Esophagus muscularis mucosa (tissue), 4 donors: ENCODE measurements at regions not wholly inside any gene's neighbourhood (a gene's known extent, or its start where the extent isn't known, plus 50 kb on each side); places are given as distances from the start of the nearest gene placed in this dataset.

Source experiments
- CTCF ChIP-seq, 3 experiments: fragments of 200-600 bp in 2 of 3; fragments of 450-650 bp in 1 of 3; sonication (generic) in 2 of 3; IDR thresholded peaks; one replicate each; pipeline ENCODE4 v1.5.1; 2017 to 2019; ENCODE audit warnings: antibody characterized with exemption in 3 of 3, mild to moderate bottlenecking in 2 of 3, moderate library complexity in 1 of 3
- EP300 ChIP-seq: sonication (generic); formaldehyde crosslinking; IDR thresholded peaks from one replicate; pipeline ENCODE4 v1.6.1; 2017; ENCODE audit warnings: antibody characterized with exemption
- POLR2A ChIP-seq: fragments of 450-650 bp; IDR thresholded peaks from one replicate; pipeline ENCODE4 v1.6.1; 2017; ENCODE audit warnings: antibody characterized with exemption, moderate library complexity, mild to moderate bottlenecking, low read depth
- POLR2AphosphoS5 ChIP-seq, 2 donors: sonication (generic); formaldehyde crosslinking; IDR thresholded peaks; one replicate each; pipeline ENCODE4 v1.6.1; 2017; ENCODE audit warnings: antibody characterized with exemption in 2 of 2

- no peak for TF ChIP-seq EP300
- no peak for TF ChIP-seq CTCF (IDR thresholded peaks at IDR 0.05)
- TF ChIP-seq POLR2A = no peak
- no peak for TF ChIP-seq POLR2AphosphoS5 (IDR thresholded peaks at IDR 0.05)
These were observed 70.7 kb upstream of the DCBLD2 start for GRCh38 chr3:98972155-98972554.
